T-helper 22 cell (primary cell): ENCODE measurements at regions not wholly inside any gene's neighbourhood (a gene's known extent, or its start where the extent isn't known, plus 50 kb on each side); places are given as distances from the start of the nearest gene placed in this dataset.

Experiments used
- DNase-seq: peaks from one replicate; pipeline ENCODE4 v3.0.0-alpha.2; 2020; ENCODE audit warnings: low read depth

- no peak for DNase-seq
Measured at GRCh38 chr17:72525225-72526015, 404.6 kb downstream of the SOX9 start.

- DNase-seq, result no peak
Measured at GRCh38 chr17:72526769-72527168, 405.9 kb downstream of the SOX9 start.

- DNase-seq, result no peak
Measured at GRCh38 chr17:72527789-72528188, 407.0 kb downstream of the SOX9 start.

DNA sequence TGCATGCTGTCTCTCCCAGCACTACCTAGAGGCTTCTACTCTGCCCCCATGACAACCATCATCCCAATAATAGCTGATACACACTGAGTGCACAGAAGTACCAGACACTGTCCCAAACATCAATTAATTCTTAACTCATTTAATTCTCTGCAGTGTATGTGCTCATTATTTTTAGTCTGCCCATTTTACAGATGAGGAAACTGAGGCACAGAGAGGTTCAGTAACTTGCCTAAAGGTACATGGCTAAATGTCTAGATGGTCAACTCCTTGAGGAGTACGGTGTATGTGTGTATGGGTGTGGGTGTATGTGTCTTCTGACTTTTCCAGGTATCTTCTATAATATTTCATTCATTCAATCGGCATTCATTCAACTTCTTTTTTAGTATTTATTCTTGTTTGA, 407.9 kb downstream of the SOX9 start:
- DNase-seq, result no peak

- no peak for DNase-seq
Measured at GRCh38 chr17:72529386-72529785, 408.6 kb downstream of the SOX9 start.

DNA sequence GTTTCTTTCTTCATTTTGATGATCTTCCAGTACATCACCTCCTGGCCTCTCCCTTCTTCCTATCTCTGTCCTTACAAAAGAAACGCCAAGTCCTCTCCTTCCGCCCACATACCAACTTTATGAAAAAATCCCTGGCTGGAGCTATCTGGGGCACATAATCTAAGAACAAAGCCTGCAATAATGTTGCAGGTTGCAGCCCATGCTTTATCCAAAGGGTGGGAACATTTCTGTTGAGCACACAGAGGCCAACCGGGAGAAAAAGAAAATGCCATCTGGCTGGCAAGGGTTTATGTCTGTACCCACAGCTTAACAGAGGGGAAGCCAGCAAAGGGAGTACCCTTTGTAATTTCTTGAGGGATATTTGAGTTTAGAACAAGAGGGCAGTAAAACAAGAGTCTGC, 409.6 kb downstream of the SOX9 start:
- DNase-seq, result no peak

DNA sequence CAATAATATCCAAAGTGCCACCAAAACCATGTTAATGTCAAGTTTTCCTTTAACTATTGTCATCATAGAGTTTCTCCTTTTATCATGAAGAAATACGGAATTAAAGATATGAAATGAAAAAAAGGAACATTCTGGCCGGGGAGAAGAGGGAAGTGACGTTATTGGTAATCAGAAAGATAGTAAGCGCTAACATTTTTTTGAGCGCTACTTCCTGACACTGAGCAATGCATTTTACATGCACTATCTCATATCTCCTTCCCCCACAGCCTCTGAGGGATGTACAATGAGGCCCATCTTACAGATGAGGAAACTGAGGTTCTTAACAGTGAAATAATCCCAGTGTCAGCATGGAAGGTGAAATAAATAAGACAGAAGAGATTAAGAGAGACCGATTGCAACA, 410.9 kb downstream of the SOX9 start:
- DNase-seq, result no peak

- DNase-seq, result no peak
Measured at GRCh38 chr17:72534265-72534664, 413.4 kb downstream of the SOX9 start.

DNA sequence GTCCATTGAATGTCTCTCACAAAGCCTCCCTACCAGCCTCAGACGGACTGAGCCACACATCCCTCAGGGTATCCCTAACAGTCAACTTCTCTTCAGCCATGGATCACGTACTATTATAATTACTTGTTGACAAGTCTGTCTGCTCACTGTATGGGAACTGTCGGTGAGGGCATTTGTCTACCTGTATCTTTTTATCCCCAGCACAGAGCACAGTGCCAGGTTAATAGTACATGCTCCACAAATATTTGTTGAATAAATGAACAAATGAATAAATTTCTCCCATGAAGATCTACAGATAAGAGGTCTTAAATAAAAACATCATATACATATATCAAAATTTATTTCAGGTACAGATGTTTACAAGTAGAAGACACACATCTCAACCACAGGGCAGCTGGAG, 414.0 kb downstream of the SOX9 start:
- DNase-seq, result no peak

DNA sequence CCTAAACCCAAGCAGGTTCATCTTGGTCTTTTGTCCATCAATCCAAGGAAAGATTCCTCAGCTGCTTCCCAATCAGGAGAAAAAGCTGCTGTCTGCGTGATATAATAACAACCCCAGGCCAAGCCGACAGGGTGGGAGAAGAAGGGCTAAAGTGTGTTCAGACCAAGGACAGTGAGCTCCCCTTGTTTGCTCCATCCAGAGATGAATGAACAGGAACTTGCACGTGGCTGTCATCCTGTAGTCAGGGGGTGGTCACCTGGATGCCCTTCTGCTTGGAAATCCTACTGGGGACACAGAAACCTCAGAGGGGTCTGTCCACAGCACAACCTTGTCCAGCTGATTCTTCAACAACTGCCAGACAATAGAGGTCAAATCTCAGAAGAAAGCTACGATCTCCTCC, 414.5 kb downstream of the SOX9 start:
- no peak for DNase-seq

- DNase-seq, result no peak
Measured at GRCh38 chr17:72535779-72536178, 415.0 kb downstream of the SOX9 start.

DNA sequence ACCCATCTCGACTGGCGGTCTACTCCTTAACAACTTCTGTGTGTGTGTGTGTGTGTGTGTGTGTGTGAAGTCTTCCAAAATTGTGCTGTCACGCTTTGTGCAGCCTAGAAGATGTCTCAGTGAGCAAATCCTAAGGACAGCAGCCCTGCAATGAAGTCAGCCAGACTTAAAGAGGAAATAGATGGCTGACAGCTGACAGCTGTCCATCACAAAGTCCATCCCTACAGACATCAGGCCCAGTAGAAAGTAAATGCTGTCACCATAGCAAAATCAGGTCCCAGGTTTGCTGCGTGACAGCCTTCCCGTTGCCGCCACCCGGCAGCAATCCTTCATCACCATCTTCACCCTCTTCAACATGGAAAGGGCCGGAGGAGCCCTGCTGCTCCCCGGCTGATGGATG, 416.0 kb downstream of the SOX9 start:
- DNase-seq, result no peak

- no peak for DNase-seq
Measured at GRCh38 chr17:72538443-72538842, 417.6 kb downstream of the SOX9 start.

- no peak for DNase-seq
Measured at GRCh38 chr17:72538901-72539352, 418.1 kb downstream of the SOX9 start.

DNA sequence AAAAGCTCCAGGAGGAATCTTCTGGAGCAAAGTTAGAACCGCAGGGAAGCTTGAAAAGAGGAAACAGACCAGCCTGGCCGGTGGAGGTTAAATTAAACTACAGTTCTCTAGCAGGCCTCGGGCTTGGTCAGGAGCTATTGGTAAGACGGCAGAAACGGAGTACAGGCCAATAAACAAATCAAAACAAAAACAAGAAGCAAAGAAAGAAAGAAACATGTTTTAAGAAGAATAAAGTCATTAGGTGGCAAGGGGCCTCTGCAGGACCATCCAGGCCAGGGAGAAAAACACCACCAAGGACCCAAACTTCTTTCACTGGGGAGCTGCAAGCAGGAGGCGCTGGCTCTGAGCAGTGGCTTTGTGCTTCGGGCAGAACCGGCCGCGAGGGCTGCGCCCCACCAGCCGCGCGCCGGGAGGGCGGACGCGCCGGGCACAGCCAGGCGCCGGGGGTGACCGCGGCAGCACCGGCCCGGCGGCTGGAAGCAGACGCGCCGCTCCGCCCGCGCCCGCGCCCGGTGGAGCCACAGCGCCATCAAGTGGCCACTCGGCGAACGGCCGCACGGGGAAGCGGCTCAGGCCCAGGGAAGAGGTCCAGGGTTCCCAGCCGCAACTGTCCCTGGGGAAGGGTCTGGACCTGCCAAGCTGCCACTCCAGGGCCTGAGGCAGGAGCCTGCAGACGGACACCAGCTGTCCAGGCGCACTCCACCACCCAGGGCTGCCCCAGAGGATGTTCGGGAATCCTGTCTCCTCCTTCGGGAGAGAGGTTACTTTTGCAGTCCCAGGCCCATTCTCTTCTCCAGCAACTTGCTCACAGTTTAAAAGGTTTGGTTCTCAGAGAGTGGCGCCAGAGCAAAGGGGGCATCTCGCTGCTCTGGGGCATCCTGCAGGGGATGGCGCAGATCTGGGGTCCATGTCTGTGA, 419.4 kb downstream of the SOX9 start:
- DNase-seq, result no peak

DNA sequence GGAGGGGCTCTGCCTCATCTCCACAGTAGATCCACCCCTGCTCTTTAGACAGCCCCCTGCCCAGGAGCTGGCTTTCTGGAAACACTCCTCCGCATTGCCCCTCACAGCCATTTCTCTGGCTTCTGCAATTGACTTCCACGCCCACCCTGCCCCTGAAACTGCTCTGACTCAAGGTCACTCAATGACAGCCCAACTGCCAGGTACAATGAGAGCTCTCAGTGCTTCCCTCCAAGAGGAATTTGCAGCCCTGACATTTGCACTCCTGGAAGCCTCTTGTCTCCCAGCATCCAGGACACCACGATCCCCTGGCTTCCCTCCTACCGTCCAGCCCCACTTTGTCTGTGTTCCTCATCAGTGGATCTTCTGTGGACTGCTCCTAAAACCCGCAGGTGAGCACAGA, 421.5 kb downstream of the SOX9 start:
- DNase-seq, result no peak

- no peak for DNase-seq
Measured at GRCh38 chr17:72545766-72546165, 424.9 kb downstream of the SOX9 start.

GRCh38 chr17:72553051-72553755, 432.4 kb downstream of the SOX9 start:
- DNase-seq, result no peak

DNA sequence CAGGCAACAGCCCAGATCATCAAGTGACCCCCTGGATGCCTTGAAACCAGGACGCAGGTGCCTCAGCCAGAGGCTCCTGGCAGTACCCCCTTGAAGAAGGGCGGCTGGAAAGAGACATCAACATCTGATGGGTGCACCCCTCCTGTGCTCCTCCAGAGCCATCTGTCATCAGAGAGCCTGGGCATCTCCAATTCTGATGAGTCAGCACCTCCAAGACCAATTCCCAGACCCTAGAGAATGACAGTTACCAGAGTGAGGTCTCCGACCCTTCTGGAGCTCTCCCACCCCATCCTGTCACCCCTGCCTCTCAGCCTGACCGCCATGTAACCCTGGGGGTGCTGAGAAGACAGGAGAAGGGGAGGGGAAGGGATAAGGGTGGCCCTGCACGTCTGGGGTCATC, 433.7 kb downstream of the SOX9 start:
- DNase-seq, result no peak

- DNase-seq, result no peak
Measured at GRCh38 chr17:72555052-72555451, 434.2 kb downstream of the SOX9 start.

DNA sequence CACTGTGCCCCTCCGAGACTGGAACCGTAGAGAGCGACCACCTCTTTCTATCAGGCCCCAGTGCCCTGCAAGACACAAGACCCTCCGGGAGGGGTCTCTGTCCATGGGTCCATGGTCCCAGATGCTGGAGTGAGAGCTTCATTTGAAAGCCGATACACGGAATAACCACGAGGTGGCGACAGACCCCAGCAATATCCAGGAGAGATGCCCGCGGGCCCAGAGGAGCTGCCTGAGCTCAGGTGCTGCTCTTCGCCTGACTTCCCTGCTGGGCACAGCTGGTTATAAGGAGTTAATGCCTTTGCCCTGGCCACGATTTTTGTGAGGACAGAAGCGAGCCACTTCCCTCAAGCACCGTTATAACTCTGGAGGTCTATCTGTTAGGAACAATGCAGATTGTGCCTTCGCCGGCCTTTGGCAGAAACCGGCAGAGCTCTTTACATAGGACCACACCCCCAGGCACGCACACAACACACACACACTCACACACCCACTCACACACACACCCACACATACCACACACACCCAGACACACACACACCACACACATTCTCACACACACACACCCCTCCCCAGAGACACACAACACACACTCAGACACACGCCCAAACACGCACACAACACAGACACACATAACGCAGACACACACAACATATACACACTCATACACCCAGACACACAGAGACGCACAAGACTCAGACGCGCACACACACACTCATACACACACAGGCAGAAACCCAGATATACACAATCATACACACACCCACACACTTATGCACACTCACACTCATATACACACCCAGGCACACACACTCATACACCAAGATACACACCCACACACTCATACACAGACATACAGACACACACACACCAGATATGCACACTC, 436.4 kb downstream of the SOX9 start:
- peak; percentile 12 for DNase-seq
